HepG2 (cell line): ENCODE measurements at regions not wholly inside any gene's neighbourhood (a gene's known extent, or its start where the extent isn't known, plus 50 kb on each side); places are given as distances from the start of the nearest gene placed in this dataset.

Experiments
- ATAC-seq: fragments of 200-7000 bp; cut with Tn5 transposase; 3 replicates; pipeline ENCODE4 v1.9.1; 2020; ENCODE audit warnings: mild to moderate bottlenecking, moderate library complexity
- BruUV-seq: library from RNA; stranded (reverse); fragments of 400-500 nt; replicated peaks from 2 replicates; lab custom pipeline; 2021; lab: Mats Ljungman, UMichigan
- CTCF ChIA-PET: fragments of 300-600 bp; formaldehyde crosslinking; extraction: SDS; loops from one replicate; lab custom pipeline; 2021; ENCODE audit warnings: low total read pairs, inconsistent platforms, low intra/inter-chr PET ratio; lab: Yijun Ruan, JAX
- POLR2A ChIA-PET: fragments of 350-600 bp; sonication (Branson Sonifier 250); formaldehyde crosslinking; loops from one replicate; lab custom pipeline; 2020; ENCODE audit warnings: antibody characterized with exemption, inconsistent platforms; lab: Yijun Ruan, JAX
- DNase-seq: peaks from one replicate; pipeline ENCODE4 v3.0.0-alpha.2; 2015; ENCODE audit warnings: low spot score
- FAIRE-seq: peaks from 3 replicates; lab custom pipeline; 2011; peaks lifted over from hg19 to GRCh38; lab: Jason Lieb, UNC
- H2AFZ ChIP-seq: one replicate; pipeline ENCODE4 v1.6.1; 2011; ENCODE audit warnings: low read length, inconsistent platforms
- H3K27ac ChIP-seq: fragments of 300-600 bp; 3 replicates; pipeline ENCODE4 v1.8.0; 2011; ENCODE audit warnings: mixed run types, mild to moderate bottlenecking, mixed read lengths, low read length, inconsistent platforms; ENCODE audit not compliant: insufficient read depth; ENCODE audit errors: extremely low read length
- H3K27me3 ChIP-seq, 2 experiments: fragments of 200-600 bp in 1 of 2; 2 replicates in 1 of 2; 3 replicates in 1 of 2; pipeline versions ENCODE4 v1.6.0 to v1.8.0; 2011; ENCODE audit warnings: low read length in 2 of 2, mild to moderate bottlenecking in 2 of 2, moderate library complexity in 2 of 2, inconsistent platforms in 1 of 2; ENCODE audit not compliant: insufficient read depth in 2 of 2, control insufficient read depth in 1 of 2
- H3K36me3 ChIP-seq, 2 experiments: fragments of 200-600 bp in 1 of 2; replicated peaks in 1 of 2; 2 replicates in 1 of 2; 3 replicates in 1 of 2; pipeline versions ENCODE4 v1.5.1 to v1.8.0; 2011; ENCODE audit warnings: low read length in 2 of 2, inconsistent platforms in 1 of 2; ENCODE audit not compliant: insufficient read depth in 2 of 2, control insufficient read depth in 1 of 2
- H3K4me1 ChIP-seq: 2 replicates; pipeline ENCODE4 v1.5.1; 2012; ENCODE audit warnings: low read length, inconsistent platforms; ENCODE audit not compliant: insufficient read depth
- H3K4me2 ChIP-seq: 2 replicates; pipeline ENCODE4 v1.6.0; 2011; ENCODE audit warnings: low read depth, low read length, inconsistent platforms
- H3K4me3 ChIP-seq, 3 experiments: fragments of 200-600 bp in 1 of 3; sonication (generic), shearing (Covaris generic) in 1 of 3; replicated peaks in 1 of 3; 2 replicates each; pipeline ENCODE4 v1.5.1; 2011 to 2016; ENCODE audit warnings: low read length in 3 of 3, inconsistent platforms in 2 of 3, low read depth in 2 of 3, mild to moderate bottlenecking in 2 of 3, control low read depth in 1 of 3, mixed read lengths in 1 of 3; ENCODE audit not compliant: insufficient read depth in 1 of 3
- H3K79me2 ChIP-seq: one replicate; pipeline ENCODE4 v1.6.1; 2011; ENCODE audit warnings: low read length, inconsistent platforms; ENCODE audit not compliant: insufficient read depth
- H3K9ac ChIP-seq: 2 replicates; pipeline ENCODE4 v1.6.0; 2011; ENCODE audit warnings: mild to moderate bottlenecking, low read depth, low read length, inconsistent platforms; ENCODE audit not compliant: insufficient read depth
- H3K9me3 ChIP-seq: 2 replicates; pipeline ENCODE4 v1.5.1; 2012; ENCODE audit warnings: mild to moderate bottlenecking, low read length
- H4K20me1 ChIP-seq: 2 replicates; pipeline ENCODE4 v1.6.0; 2011; ENCODE audit warnings: inconsistent platforms, mild to moderate bottlenecking, low read length, moderate library complexity; ENCODE audit not compliant: insufficient read depth
- HNRNPUL1 ChIP-seq: fragments of 200-400 bp; formaldehyde crosslinking; IDR thresholded peaks from 2 replicates; pipeline ENCODE4 v1.6.1; 2017; ENCODE audit warnings: low read depth, mild to moderate bottlenecking, low read length, moderate library complexity
- MXI1 ChIP-seq: IDR thresholded peaks from 3 replicates; pipeline ENCODE4 v1.6.1; 2012; ENCODE audit warnings: low read depth, low read length, inconsistent platforms, borderline replicate concordance
- PREB ChIP-seq: sonication (generic); formaldehyde crosslinking; IDR thresholded peaks from 2 replicates; pipeline ENCODE4 v1.4.0; 2020; ENCODE audit warnings: missing genetic modification reagents
- REL ChIP-seq: sonication (generic); formaldehyde crosslinking; conservative IDR thresholded peaks from 2 replicates; pipeline ENCODE4 v1.8.0; 2022; ENCODE audit warnings: mild to moderate bottlenecking, missing genetic modification reagents, moderate library complexity
- SOX6 ChIP-seq, 2 experiments: fragments of 450-650 bp in 1 of 2; sonication (generic) in 1 of 2; formaldehyde crosslinking in 1 of 2; IDR thresholded peaks; 2 replicates each; pipeline versions ENCODE4 v1.4.0 to v1.6.1; 2017 to 2020; ENCODE audit warnings: antibody characterized with exemption in 1 of 2, mild to moderate bottlenecking in 1 of 2, missing genetic modification reagents in 1 of 2
- THAP11 ChIP-seq: IDR thresholded peaks from 2 replicates; pipeline ENCODE4 v1.6.1; 2016; ENCODE audit warnings: missing biosample characterization, missing genetic modification reagents
- ZNF3 ChIP-seq: IDR thresholded peaks from 2 replicates; pipeline ENCODE4 v1.7.0; 2017; ENCODE audit warnings: inconsistent platforms
- ZNF333 ChIP-seq: sonication (generic); formaldehyde crosslinking; IDR thresholded peaks from 2 replicates; pipeline ENCODE4 v1.4.0; 2020; ENCODE audit warnings: mild to moderate bottlenecking, missing genetic modification reagents, borderline replicate concordance
- ZNF512 ChIP-seq: sonication (generic); formaldehyde crosslinking; IDR thresholded peaks from 2 replicates; pipeline ENCODE4 v1.4.0; 2020; ENCODE audit warnings: mild to moderate bottlenecking, missing genetic modification reagents
- WGBS: methylation state at CpG from one replicate; pipeline ENCODE4 v1.1.6; 2017; ENCODE audit warnings: low lambda C conversion rate; 5-methylcytosine and 5-hydroxymethylcytosine counted together
- in situ Hi-C: cut with HindIII; loops from 2 replicates; pipeline ENCODE4 v1.10.0; 2017; ENCODE audit warnings: low pct_unique_long_range_greater_than_20kb; ENCODE audit not compliant: extremely low pct_ligation_motif_present
- intact Hi-C: fragments of 100-400 bp; cut with micrococcal nuclease; formaldehyde crosslinking; loops from one replicate; pipeline ENCODE4 v1.10.0; 2022; ENCODE audit not compliant: unreplicated experiment

- TF ChIP-seq PREB (CRISPR knock-in tag) (no peak), THAP11 (CRISPR knock-in tag) (no peak), REL (no peak)
Measured at GRCh38 chr9:135001526-135001925, 83.8 kb upstream of the FCN1 start (continued).

- no peak for TF ChIP-seq HNRNPUL1
- no peak for TF ChIP-seq ZNF3
- TF ChIP-seq MXI1: no peak
- TF ChIP-seq ZNF512 (CRISPR knock-in tag): no peak
- no peak for TF ChIP-seq ZNF333
- TF ChIP-seq SOX6 (IDR thresholded peaks at IDR 0.05): no peak
- no peak for TF ChIP-seq SOX6 (CRISPR knock-in tag; IDR thresholded peaks at IDR 0.05)
- ATAC-seq (no peak), FAIRE-seq (no peak), DNase-seq (no peak)
- intact Hi-C loops (no loop called here), in situ Hi-C loops (no loop called here)
- 0% methylated on average over 3 of the region's 6 CpGs for WGBS
- no TSS peak for BruUV-seq
- H3K27ac ChIP-seq: no peak overlapping the region
- ChIA-PET POLR2A (no interaction called here), CTCF (no interaction called here)
- no peaks in the 10 kb centered on the region for H3K36me3 ChIP-seq
- H3K4me3 ChIP-seq: no peak overlapping the region
- no peaks in the 10 kb centered on the region for H3K79me2 ChIP-seq
- no peaks in the 10 kb centered on the region for H4K20me1 ChIP-seq
- no peak overlapping the region for H3K4me2 ChIP-seq
- H3K9me3 ChIP-seq: peaks cover 43% of the 10 kb centered on the region
- no peak overlapping the region for H3K9ac ChIP-seq
- 0 out of 5 replicates have a peak, but pooled peaks cover 0 to 4% of the 10 kb centered on the region in 2 experiments for H3K27me3 ChIP-seq
- no peak overlapping the region for H2AFZ ChIP-seq
- H3K4me1 ChIP-seq: no peaks in the 10 kb centered on the region
Measured at GRCh38 chr9:135002336-135002735, 84.6 kb upstream of the FCN1 start.
